ENCODE measurements at regions not wholly inside any gene's neighbourhood (a gene's known extent, or its start where the extent isn't known, plus 50 kb on each side); places are given as distances from the start of the nearest gene placed in this dataset.

- Histone ChIP-seq H3K4me2 (ENCODE audit: insufficient read depth, insufficient read length, low read length) (no peak overlapping the region), H2AFZ (ENCODE audit: low read length) (no peak overlapping the region), H3K23me2 (ENCODE audit: insufficient read length, low read depth, low read length, poor library complexity, severe bottlenecking) (no peaks in the 10 kb centered on the region), H2AK5ac (ENCODE audit: insufficient read length, low read length) (no peak overlapping the region), H3K4me1 (ENCODE audit: insufficient read depth, low read length) (no peaks in the 10 kb centered on the region; the same call in 1 of the 2 replicates), H3K79me2 (ENCODE audit: insufficient read depth, low read length) (no peaks in the 10 kb centered on the region), H2BK12ac (ENCODE audit: insufficient read length, low read depth, low read length) (no peak overlapping the region), H3K23ac (ENCODE audit: insufficient read length, low read depth, low read length) (no peak overlapping the region), H4K8ac (replicated peaks; ENCODE audit: insufficient read length, low read depth, low read length) (no peak overlapping the region), H2BK120ac (ENCODE audit: low read depth, low read length, poor library complexity, severe bottlenecking) (no peak overlapping the region), H3T11ph (ENCODE audit: low read length) (no peak overlapping the region), H2BK20ac (ENCODE audit: low read depth, low read length, poor library complexity, severe bottlenecking) (no peak overlapping the region), H2BK5ac (ENCODE audit: insufficient read length, low read length) (no peak overlapping the region), H2BK15ac (ENCODE audit: low read depth, low read length) (no peak overlapping the region), H4K91ac (ENCODE audit: insufficient read length, low read depth, low read length) (no peak overlapping the region), H3K56ac (ENCODE audit: insufficient read length, low read depth, low read length) (no peak overlapping the region), H3K18ac (ENCODE audit: insufficient read length, low read depth, low read length) (no peak overlapping the region), H4K5ac (ENCODE audit: insufficient read length, low read depth, low read length) (no peak overlapping the region), H4K20me1 (ENCODE audit: control insufficient read depth, insufficient read depth, insufficient read length) (no peaks in the 10 kb centered on the region), H3K27me3 (ENCODE audit: insufficient read depth, low read length) (no peaks in the 10 kb centered on the region), H3K14ac (ENCODE audit: insufficient read depth, low read length) (no peak overlapping the region), H3K4ac (ENCODE audit: low read depth, low read length) (no peak overlapping the region), H3K79me1 (ENCODE audit: insufficient read depth, low read depth, low read length, poor library complexity, severe bottlenecking) (no peaks in the 10 kb centered on the region), H3K27ac (ENCODE audit: insufficient read length, low read depth, low read length) (no peak overlapping the region), H3K9me3 (ENCODE audit: control insufficient read depth, low read depth, low read length) (no peaks in the 10 kb centered on the region), H3K9ac (ENCODE audit: extremely low read depth, insufficient read length, low read length) (no peak overlapping the region)
- DNase-seq: no peak
- Mint-ChIP-seq H3K4me3 (no peak overlapping the region), H3K27ac (no peak overlapping the region), H3K36me3 (ENCODE audit: insufficient read depth in 1 of 3, low read depth in 3 of 3) (no peaks in the 10 kb centered on the region), H3K27me3 (ENCODE audit: low read depth) (peaks cover 15% of the 10 kb centered on the region), H3K4me1 (peaks cover 4 to 6% of the 10 kb centered on the region in 2 experiments; a peak in 2 of 4 replicates), H3K9me3 (no peaks in the 10 kb centered on the region; a peak in 1 of 5 replicates)
- TF ChIP-seq, protein P1, sequence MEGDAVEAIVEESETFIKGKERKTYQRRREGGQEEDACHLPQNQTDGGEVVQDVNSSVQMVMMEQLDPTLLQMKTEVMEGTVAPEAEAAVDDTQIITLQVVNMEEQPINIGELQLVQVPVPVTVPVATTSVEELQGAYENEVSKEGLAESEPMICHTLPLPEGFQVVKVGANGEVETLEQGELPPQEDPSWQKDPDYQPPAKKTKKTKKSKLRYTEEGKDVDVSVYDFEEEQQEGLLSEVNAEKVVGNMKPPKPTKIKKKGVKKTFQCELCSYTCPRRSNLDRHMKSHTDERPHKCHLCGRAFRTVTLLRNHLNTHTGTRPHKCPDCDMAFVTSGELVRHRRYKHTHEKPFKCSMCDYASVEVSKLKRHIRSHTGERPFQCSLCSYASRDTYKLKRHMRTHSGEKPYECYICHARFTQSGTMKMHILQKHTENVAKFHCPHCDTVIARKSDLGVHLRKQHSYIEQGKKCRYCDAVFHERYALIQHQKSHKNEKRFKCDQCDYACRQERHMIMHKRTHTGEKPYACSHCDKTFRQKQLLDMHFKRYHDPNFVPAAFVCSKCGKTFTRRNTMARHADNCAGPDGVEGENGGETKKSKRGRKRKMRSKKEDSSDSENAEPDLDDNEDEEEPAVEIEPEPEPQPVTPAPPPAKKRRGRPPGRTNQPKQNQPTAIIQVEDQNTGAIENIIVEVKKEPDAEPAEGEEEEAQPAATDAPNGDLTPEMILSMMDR (conservative IDR thresholded peaks at IDR 0.05): no peak
- WGBS (ENCODE audit: extremely low coverage, insufficient read length, low lambda C conversion rate): no CpG with 5 or more reads among the region's 4 CpGs
Observed at GRCh38 chr2:133814890-133815289, 246.6 kb upstream of the NCKAP5 start.
